ENCODE measurements at regions not wholly inside any gene's neighbourhood (a gene's known extent, or its start where the extent isn't known, plus 50 kb on each side); places are given as distances from the start of the nearest gene placed in this dataset.

GRCh38 chr13:73876323-73876722 is 257.9 kb downstream of the KLF12 start:
- TF ChIP-seq FOSL1 (IDR thresholded peaks at IDR 0.05; ENCODE audit: low read depth) = no peak
- TF ChIP-seq POLR2A (IDR thresholded peaks at IDR 0.05; ENCODE audit: borderline replicate concordance, extremely low read depth, insufficient read depth, insufficient read length) = no peak
- TF ChIP-seq, protein P1, sequence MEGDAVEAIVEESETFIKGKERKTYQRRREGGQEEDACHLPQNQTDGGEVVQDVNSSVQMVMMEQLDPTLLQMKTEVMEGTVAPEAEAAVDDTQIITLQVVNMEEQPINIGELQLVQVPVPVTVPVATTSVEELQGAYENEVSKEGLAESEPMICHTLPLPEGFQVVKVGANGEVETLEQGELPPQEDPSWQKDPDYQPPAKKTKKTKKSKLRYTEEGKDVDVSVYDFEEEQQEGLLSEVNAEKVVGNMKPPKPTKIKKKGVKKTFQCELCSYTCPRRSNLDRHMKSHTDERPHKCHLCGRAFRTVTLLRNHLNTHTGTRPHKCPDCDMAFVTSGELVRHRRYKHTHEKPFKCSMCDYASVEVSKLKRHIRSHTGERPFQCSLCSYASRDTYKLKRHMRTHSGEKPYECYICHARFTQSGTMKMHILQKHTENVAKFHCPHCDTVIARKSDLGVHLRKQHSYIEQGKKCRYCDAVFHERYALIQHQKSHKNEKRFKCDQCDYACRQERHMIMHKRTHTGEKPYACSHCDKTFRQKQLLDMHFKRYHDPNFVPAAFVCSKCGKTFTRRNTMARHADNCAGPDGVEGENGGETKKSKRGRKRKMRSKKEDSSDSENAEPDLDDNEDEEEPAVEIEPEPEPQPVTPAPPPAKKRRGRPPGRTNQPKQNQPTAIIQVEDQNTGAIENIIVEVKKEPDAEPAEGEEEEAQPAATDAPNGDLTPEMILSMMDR (IDR thresholded peaks at IDR 0.05 in 2 of 3, conservative IDR thresholded peaks at IDR 0.05 in 1 of 3; ENCODE audit: borderline replicate concordance in 1 of 3, insufficient read depth in 1 of 3, low read depth in 2 of 3, low read length in 2 of 3) = no peak
- no peak for TF ChIP-seq CEBPB (IDR thresholded peaks at IDR 0.05; ENCODE audit: low read depth)
- no peak for TF ChIP-seq ELF1 (IDR thresholded peaks at IDR 0.05; ENCODE audit: borderline replicate concordance, low read depth)
- TF ChIP-seq POLR2AphosphoS5 (IDR thresholded peaks at IDR 0.05; ENCODE audit: low read depth, low read length) = no peak
- no peak for TF ChIP-seq ZFX (IDR thresholded peaks at IDR 0.05)
- TF ChIP-seq EZH2 (IDR thresholded peaks at IDR 0.05) = no peak
- no peak for TF ChIP-seq RAD21 (IDR thresholded peaks at IDR 0.05; ENCODE audit: low read depth)
- no peak for TF ChIP-seq EGR1 (IDR thresholded peaks at IDR 0.05; ENCODE audit: low read depth)

Measured in HCT116 (cell line).